WI38 (cell line): ENCODE measurements at regions not wholly inside any gene's neighbourhood (a gene's known extent, or its start where the extent isn't known, plus 50 kb on each side); places are given as distances from the start of the nearest gene placed in this dataset.

Source experiments
- H3K4me3 ChIP-seq: 2 replicates; pipeline ENCODE4 v1.5.1; 2011; ENCODE audit warnings: low read depth, mild to moderate bottlenecking, control low read depth, low read length
- TF ChIP-seq, protein P1 (sequence below): IDR thresholded peaks from 2 replicates; pipeline ENCODE4 v1.5.1; 2012; ENCODE audit warnings: low read depth, mild to moderate bottlenecking, control low read depth, low read length

DNA sequence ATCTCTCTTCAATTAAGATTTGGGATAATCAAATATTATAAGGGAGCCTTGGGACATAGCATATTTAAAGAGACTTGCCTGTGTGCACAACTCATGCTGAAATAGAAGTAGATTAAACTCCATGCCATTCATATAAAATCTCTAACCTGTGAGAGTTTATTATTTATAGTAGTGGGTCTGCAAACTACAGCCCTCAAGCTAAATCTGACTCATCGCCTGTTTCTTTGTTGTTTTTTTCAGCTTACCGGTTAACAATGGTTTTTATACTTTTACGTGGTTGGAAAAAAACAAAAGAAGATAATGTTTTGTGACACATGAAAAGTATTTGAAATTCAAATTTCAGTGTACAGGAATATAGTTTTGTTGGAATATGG, 61.9 kb upstream of the GHR start:
- TF ChIP-seq, protein P1, sequence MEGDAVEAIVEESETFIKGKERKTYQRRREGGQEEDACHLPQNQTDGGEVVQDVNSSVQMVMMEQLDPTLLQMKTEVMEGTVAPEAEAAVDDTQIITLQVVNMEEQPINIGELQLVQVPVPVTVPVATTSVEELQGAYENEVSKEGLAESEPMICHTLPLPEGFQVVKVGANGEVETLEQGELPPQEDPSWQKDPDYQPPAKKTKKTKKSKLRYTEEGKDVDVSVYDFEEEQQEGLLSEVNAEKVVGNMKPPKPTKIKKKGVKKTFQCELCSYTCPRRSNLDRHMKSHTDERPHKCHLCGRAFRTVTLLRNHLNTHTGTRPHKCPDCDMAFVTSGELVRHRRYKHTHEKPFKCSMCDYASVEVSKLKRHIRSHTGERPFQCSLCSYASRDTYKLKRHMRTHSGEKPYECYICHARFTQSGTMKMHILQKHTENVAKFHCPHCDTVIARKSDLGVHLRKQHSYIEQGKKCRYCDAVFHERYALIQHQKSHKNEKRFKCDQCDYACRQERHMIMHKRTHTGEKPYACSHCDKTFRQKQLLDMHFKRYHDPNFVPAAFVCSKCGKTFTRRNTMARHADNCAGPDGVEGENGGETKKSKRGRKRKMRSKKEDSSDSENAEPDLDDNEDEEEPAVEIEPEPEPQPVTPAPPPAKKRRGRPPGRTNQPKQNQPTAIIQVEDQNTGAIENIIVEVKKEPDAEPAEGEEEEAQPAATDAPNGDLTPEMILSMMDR, result no peak

DNA sequence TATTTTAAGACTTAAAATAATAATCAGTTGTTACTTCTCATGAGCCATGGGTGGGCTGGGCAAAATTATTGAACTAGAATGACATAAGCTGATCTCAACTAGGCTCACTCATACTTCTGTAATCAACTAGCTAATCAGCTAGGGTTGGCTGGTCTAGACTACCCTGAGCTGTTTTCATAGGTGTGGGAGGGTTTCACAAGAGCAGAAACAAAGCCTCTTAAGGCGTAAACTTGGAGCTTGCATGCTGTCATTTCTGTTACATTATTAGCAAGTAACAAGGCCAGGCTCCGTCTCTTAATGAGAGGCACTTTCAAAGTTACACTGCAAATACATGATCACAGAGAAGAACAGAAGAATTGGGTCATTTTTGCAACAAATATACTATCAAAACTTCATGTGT, 57.2 kb upstream of the GHR start:
- TF ChIP-seq, protein P1, result no peak

More for the DNA sequence above, 61.9 kb upstream of the GHR start:
- no peak overlapping the region for H3K4me3 ChIP-seq

More for the DNA sequence above, 57.2 kb upstream of the GHR start:
- no peak overlapping the region for H3K4me3 ChIP-seq
